MG63 (cell line): ENCODE measurements at regions not wholly inside any gene's neighbourhood (a gene's known extent, or its start where the extent isn't known, plus 50 kb on each side); places are given as distances from the start of the nearest gene placed in this dataset.
"Not testable (repeated sequence)": the region's sequence is repeated elsewhere in the genome, so short reads cannot be mapped to it uniquely, and the experiment has no call there.

Experiments
- DNase-seq: peaks from one replicate; pipeline ENCODE4 v3.0.0-alpha.2; 2020
- H3K27me3 ChIP-seq: fragments of 250-450 bp; sonication (Bioruptor Pico); 2 replicates; pipeline ENCODE4 v1.5.1; 2020; ENCODE audit warnings: mild to moderate bottlenecking, moderate library complexity
- H3K36me3 ChIP-seq: fragments of 250-450 bp; sonication (Bioruptor Pico); 2 replicates; pipeline ENCODE4 v1.5.1; 2020; ENCODE audit warnings: mild to moderate bottlenecking, moderate library complexity
- H3K4me3 ChIP-seq: fragments of 250-450 bp; sonication (Bioruptor Pico); 2 replicates; pipeline ENCODE4 v1.5.1; 2020; ENCODE audit warnings: mild to moderate bottlenecking, moderate library complexity
- H3K9me3 ChIP-seq: fragments of 250-450 bp; sonication (Bioruptor Pico); 2 replicates; pipeline ENCODE4 v1.5.1; 2020; ENCODE audit warnings: mild to moderate bottlenecking, moderate library complexity

GRCh38 chr18:30858560-30858959 lies 184.0 kb downstream of the DSC3 start:
- no peaks in the 10 kb centered on the region for H3K36me3 ChIP-seq
- no peaks in the 10 kb centered on the region for H3K27me3 ChIP-seq
- H3K4me3 ChIP-seq, result no peak overlapping the region
- no peaks in the 10 kb centered on the region for H3K9me3 ChIP-seq
- DNase-seq, result no peak

DNA sequence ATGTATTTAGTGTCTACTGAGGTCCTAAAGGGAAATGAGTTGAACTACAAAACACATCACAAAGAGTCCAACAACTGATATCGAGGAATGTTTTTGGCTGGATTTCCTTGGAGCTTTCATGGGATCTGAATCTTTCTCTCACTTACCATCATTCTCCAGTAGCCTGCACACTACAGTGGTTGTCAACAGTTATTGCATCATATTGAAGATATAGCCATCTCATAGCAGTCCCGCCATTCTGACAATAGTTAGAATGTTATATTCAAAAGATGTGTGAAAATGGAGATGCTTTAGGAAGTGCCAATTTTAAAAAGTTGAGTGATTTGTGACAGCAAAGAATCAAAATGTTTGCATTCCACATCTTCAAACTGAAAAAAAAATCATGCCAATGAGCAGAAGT lies 186.8 kb downstream of the DSC3 start:
- Histone ChIP-seq H3K36me3 (no peaks in the 10 kb centered on the region), H3K27me3 (no peaks in the 10 kb centered on the region), H3K9me3 (no peaks in the 10 kb centered on the region), H3K4me3 (no peak overlapping the region)
- DNase-seq, result no peak

GRCh38 chr18:30852980-30853379 lies 189.6 kb downstream of the DSC3 start:
- DNase-seq, result no peak
- no peaks in the 10 kb centered on the region for H3K36me3 ChIP-seq
- no peak overlapping the region for H3K4me3 ChIP-seq
- H3K9me3 ChIP-seq, result no peaks in the 10 kb centered on the region
- H3K27me3 ChIP-seq, result no peaks in the 10 kb centered on the region

DNA sequence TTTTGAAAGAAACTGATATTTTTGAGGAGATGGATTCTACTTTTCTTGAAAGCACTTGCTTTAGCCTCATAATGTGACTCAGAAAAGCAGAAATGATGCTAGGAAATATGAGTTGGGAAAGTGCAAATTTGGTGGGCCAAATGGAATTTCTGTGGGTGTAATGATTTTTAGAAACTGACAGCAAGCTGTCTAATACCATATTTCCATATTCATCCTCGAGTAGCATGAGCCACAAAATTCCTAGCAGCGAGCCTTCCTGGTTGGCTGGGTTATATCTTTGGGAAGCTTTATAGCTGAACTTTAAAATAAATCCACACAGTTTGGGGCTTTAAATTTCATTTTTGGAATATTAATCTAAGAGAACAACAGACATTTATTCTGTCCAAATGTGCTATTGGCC lies 190.0 kb downstream of the DSC3 start:
- DNase-seq, result no peak
- Histone ChIP-seq H3K9me3 (no peaks in the 10 kb centered on the region), H3K36me3 (no peaks in the 10 kb centered on the region), H3K4me3 (no peak overlapping the region), H3K27me3 (no peaks in the 10 kb centered on the region)

- H3K27me3 ChIP-seq, DNase-seq, H3K9me3 ChIP-seq, H3K4me3 ChIP-seq, H3K36me3 ChIP-seq: not testable (repeated sequence)
Observed at GRCh38 chr18:30839056-30839561, 203.4 kb downstream of the DSC3 start.

- no peaks in the 10 kb centered on the region for H3K9me3 ChIP-seq
- no peaks in the 10 kb centered on the region for H3K27me3 ChIP-seq
- no peak overlapping the region for H3K4me3 ChIP-seq
- DNase-seq, result no peak
- H3K36me3 ChIP-seq, result no peaks in the 10 kb centered on the region
Observed at GRCh38 chr18:30828700-30829099, 213.8 kb downstream of the DSC3 start.

GRCh38 chr18:30819619-30820018 lies 222.9 kb downstream of the DSC3 start:
- no peaks in the 10 kb centered on the region for H3K27me3 ChIP-seq
- DNase-seq, result no peak
- no peaks in the 10 kb centered on the region for H3K36me3 ChIP-seq
- H3K9me3 ChIP-seq, result no peaks in the 10 kb centered on the region
- no peak overlapping the region for H3K4me3 ChIP-seq

GRCh38 chr18:30814446-30814845 lies 228.1 kb downstream of the DSC3 start:
- Histone ChIP-seq H3K36me3 (no peaks in the 10 kb centered on the region), H3K4me3 (no peak overlapping the region), H3K9me3 (no peaks in the 10 kb centered on the region), H3K27me3 (no peaks in the 10 kb centered on the region)
- no peak for DNase-seq

GRCh38 chr18:30811580-30811979 lies 231.0 kb downstream of the DSC3 start:
- H3K27me3 ChIP-seq, result no peaks in the 10 kb centered on the region
- no peak for DNase-seq

GRCh38 chr18:30810580-30810979 lies 232.0 kb downstream of the DSC3 start:
- no peaks in the 10 kb centered on the region for H3K9me3 ChIP-seq

More at GRCh38 chr18:30811580-30811979, 231.0 kb downstream of the DSC3 start:
- Histone ChIP-seq H3K4me3 (no peak overlapping the region), H3K9me3 (no peaks in the 10 kb centered on the region), H3K36me3 (no peaks in the 10 kb centered on the region)

DNA sequence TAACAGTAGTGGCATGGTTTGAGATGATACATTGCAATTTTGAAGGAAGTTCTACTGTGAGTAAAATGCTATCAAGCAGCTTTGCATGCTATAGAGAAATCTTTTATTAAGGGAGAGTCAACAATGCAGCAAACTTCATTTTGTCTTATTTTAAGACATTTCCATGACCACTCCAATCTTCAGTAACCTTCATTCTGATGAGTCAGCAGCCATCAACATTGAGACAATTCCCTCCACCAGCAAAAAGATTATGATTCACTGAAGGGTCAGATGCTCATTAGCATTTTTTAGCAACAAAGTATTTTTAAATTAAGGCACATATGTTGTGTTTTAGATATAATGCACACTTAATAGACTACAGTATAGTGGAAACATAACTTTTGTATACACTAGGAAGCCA lies 235.7 kb downstream of the DSC3 start:
- no peaks in the 10 kb centered on the region for H3K9me3 ChIP-seq
- no peaks in the 10 kb centered on the region for H3K36me3 ChIP-seq
- no peaks in the 10 kb centered on the region for H3K27me3 ChIP-seq
- H3K4me3 ChIP-seq, result no peak overlapping the region
- DNase-seq, result no peak

More at GRCh38 chr18:30810580-30810979, 232.0 kb downstream of the DSC3 start:
- H3K36me3 ChIP-seq, result no peaks in the 10 kb centered on the region
- no peaks in the 10 kb centered on the region for H3K27me3 ChIP-seq
- no peak for DNase-seq
- H3K4me3 ChIP-seq, result no peak overlapping the region

DNA sequence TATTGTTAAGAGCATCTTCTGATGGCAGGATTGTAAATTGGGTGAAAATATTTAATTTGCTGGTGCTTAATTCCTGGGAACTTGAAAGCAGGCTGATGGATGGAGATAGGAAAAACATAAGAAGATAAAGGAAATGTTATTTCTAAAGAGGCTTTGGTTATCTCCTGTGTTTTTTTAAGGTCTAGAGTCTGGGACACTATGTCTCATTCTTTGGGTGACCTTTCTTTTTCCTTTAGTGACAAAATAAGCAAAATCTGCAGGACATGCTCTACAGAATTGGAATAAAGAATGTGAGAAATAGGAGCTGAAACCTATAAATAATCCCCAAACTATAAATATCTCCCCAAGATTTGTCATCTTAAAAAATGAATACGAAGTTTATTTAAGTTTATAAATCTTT lies 241.7 kb downstream of the DSC3 start:
- Histone ChIP-seq H3K9me3 (no peaks in the 10 kb centered on the region), H3K27me3 (no peaks in the 10 kb centered on the region), H3K36me3 (no peaks in the 10 kb centered on the region), H3K4me3 (no peak overlapping the region)
- no peak for DNase-seq

GRCh38 chr18:30792051-30792450 lies 250.5 kb downstream of the DSC3 start:
- H3K27me3 ChIP-seq, result no peaks in the 10 kb centered on the region
- H3K36me3 ChIP-seq, result no peaks in the 10 kb centered on the region
- no peak overlapping the region for H3K4me3 ChIP-seq
- H3K9me3 ChIP-seq, result no peaks in the 10 kb centered on the region
- DNase-seq, result no peak

DNA sequence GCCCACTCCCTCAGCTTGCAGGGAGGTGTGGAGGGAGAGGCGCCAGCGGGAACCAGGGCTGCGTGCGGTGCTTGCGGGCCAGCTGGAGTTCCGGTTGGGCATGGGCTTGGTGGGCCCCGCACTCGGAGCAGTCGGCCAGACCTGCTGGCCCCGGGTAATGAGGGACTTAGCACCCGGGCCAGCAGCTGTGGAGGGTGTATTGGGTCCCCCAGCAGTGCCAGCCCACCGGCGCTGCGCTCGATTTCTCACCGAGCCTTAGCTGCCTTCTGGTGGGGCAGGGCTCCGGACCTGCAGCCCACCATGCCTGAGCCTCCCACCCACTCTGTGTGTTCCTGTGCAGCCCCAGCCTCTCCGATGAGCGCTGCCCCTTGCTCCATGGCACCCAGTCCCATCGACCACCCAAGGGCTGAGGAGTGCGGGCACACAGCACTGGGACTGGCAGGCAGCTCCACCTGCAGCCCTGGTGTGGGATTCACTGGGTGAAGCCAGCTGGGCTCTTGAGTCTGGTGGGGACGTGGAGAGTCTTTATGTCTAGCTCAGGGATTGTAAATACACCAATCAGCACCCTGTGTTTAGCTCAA lies 254.0 kb downstream of the DSC3 start:
- not testable (repeated sequence) for H3K27me3 ChIP-seq, H3K36me3 ChIP-seq, DNase-seq, H3K9me3 ChIP-seq, H3K4me3 ChIP-seq

- H3K9me3 ChIP-seq, result no peaks in the 10 kb centered on the region
- H3K36me3 ChIP-seq, result no peaks in the 10 kb centered on the region
- H3K4me3 ChIP-seq, result no peak overlapping the region
- no peaks in the 10 kb centered on the region for H3K27me3 ChIP-seq
- DNase-seq, result no peak
Observed at GRCh38 chr18:30787410-30787809, 255.1 kb downstream of the DSC3 start.

GRCh38 chr18:30781601-30782000 lies 260.9 kb downstream of the DSC3 start:
- H3K9me3 ChIP-seq, result 0 out of 2 replicates have a peak, but pooled peaks cover 3% of the 10 kb centered on the region
- no peaks in the 10 kb centered on the region for H3K27me3 ChIP-seq
- H3K4me3 ChIP-seq, result no peak overlapping the region
- no peak for DNase-seq
- no peaks in the 10 kb centered on the region for H3K36me3 ChIP-seq

GRCh38 chr18:30775629-30776028 lies 266.9 kb downstream of the DSC3 start:
- Histone ChIP-seq H3K36me3 (no peaks in the 10 kb centered on the region), H3K27me3 (no peaks in the 10 kb centered on the region), H3K4me3 (no peak overlapping the region), H3K9me3 (no peaks in the 10 kb centered on the region)
- no peak for DNase-seq

- not testable (repeated sequence) for H3K9me3 ChIP-seq, DNase-seq, H3K27me3 ChIP-seq, H3K36me3 ChIP-seq, H3K4me3 ChIP-seq
Observed at GRCh38 chr18:30772170-30772569, 270.4 kb downstream of the DSC3 start.

DNA sequence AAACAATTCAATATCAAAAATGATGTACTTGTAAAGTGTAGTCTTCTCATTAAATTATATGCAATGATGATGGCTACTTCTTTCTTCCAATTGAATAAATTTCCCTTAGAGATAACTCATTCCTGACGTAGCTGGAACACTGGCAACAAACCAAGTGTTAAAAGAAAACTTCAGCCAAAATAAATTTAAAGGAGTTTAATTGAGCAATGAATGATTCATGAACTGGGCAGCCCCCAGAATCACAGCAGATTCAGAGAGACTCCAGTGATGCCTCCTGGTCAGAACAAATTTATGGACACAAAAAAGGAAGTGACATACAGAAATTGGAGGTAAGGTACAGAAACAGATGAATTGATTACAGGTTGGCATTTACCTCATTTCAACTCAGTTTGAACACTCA lies 276.5 kb downstream of the DSC3 start:
- DNase-seq, result no peak
- Histone ChIP-seq H3K27me3 (no peaks in the 10 kb centered on the region), H3K4me3 (no peak overlapping the region), H3K9me3 (no peaks in the 10 kb centered on the region), H3K36me3 (no peaks in the 10 kb centered on the region)
